ENCODE measurements at regions not wholly inside any gene's neighbourhood (a gene's known extent, or its start where the extent isn't known, plus 50 kb on each side); places are given as distances from the start of the nearest gene placed in this dataset.

DNA sequence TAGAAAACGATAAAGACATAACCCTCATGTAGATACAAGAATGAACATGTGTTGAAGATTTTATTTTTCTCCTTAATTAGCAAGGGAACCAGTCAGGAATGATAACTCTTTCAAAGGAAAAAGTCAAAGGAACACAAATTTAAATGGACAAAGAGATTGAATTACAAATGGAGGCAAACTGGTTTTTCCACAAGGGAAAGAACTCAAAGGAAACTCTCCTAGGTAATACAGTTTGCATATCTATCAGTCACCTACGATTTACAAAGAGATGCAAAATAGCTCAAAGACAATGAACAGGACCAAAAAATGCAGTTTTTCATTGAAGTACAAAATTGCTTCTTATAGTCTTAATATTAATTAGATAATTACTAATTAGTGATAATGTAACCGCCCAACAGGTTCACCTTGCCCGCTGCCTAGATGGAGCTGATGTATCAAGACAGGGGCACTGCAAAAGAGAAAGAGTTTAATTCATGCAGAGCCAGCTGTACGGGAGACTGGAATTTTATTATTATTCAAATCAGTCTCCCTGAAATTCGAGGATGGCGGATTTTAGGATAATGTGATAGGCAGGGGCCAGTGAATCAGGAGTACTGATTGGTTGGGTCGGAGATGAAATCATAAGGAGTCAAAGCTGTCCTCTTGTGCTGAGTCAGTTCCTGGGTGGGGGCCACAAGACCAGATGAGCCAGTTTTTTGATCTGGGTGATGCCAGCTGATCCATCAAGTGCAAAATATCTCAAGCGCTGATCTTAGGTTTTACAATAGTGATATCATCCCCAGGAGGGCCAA is 151.0 kb downstream of the TMEM17 start:
- no peak for ATAC-seq
- DNase-seq = no peak
- POLR2A ChIA-PET = no interaction called here
- Mint-ChIP-seq H3K4me3 (no peak overlapping the region), H3K4me1 (peaks cover 0 to 2% (median 0%) of the 10 kb centered on the region in 4 donors), H3K9me3 (peaks cover 0 to 22% (median 7%) of the 10 kb centered on the region in 9 donors), H3K27me3 (no peaks in the 10 kb centered on the region), H3K27ac (peak overlapping the region in 1 of 10 donors; percentile 7), H3K36me3 (peaks cover 0 to 8% (median 0%) of the 10 kb centered on the region in 3 donors)

DNA sequence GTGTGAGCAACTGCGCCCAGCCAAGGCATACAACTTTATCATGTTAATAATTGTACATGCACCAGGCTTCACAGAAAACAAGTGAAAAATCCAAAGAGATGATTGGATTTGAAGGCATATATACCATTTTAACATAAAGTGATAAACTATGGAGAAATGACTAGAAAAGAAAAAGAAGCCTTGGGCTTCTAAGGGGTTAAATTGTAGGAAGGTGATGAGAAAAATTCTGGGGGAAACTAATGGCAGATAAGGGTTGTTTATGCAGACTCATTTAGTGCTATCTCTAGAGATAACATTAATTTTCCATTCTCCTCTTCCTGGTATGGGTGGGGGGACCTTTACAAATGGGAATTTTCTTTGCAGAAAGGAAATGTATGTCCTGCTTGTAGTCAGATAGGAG is 154.0 kb downstream of the TMEM17 start:
- no peak for ATAC-seq
- Mint-ChIP-seq H3K36me3 (peaks cover 0 to 8% (median 0%) of the 10 kb centered on the region in 3 donors), H3K9me3 (peaks cover 0 to 22% (median 7%) of the 10 kb centered on the region in 9 donors), H3K4me3 (no peak overlapping the region), H3K4me1 (peaks cover 0 to 11% (median 3%) of the 10 kb centered on the region in 4 donors), H3K27ac (no peak overlapping the region), H3K27me3 (no peaks in the 10 kb centered on the region)
- POLR2A ChIA-PET = no interaction called here
- DNase-seq = no peak

DNA sequence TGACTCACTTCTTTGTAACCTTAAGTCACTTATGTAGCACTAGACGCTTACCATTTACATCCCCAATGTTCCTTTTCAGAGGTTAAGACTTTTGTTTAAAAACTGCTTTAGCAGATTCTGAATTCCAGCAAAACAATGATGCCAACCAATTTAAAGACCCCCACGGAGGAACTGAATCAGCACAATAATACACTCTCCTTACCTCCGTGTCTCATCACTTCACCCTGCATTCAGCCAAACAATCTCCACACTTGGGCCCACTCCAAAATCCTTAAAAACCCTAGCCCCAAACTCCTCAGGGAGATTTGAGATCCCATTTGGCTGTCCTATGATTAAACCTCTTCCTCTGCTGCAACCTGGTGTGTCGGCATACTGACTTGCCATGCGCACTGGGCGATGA is 153.9 kb downstream of the B3GNT2 start:
- peaks cover 0 to 8% (median 0%) of the 10 kb centered on the region in 3 donors for H3K36me3 Mint-ChIP-seq
- ATAC-seq (no peak), DNase-seq (no peak)
- peaks cover 0 to 11% (median 3%) of the 10 kb centered on the region in 4 donors for H3K4me1 Mint-ChIP-seq
- POLR2A ChIA-PET = no interaction called here
- no peaks in the 10 kb centered on the region for H3K27me3 Mint-ChIP-seq
- H3K4me3 Mint-ChIP-seq = no peak overlapping the region
- H3K9me3 Mint-ChIP-seq = peaks cover 0 to 22% (median 6%) of the 10 kb centered on the region in 9 donors
- no peak overlapping the region for H3K27ac Mint-ChIP-seq

DNA sequence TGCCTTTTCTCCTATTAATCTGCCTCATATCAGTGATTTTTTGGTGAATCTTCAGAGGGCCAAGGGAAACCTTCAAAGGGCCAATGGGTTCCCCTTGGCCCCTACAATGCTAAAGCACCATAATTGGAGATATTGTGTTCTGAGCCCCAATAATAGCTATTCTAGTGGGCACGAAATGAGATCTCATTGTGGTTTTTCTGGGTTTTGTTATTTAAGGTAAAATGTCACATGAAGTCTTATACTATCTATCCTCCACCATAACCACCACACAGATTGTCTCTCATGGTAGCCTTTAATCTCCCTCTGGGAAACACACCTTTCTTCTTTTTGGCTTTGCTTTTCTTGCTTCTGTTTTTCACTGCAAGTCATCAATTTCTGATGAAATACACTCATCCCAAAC is 152.8 kb downstream of the B3GNT2 start:
- Mint-ChIP-seq H3K27ac (no peak overlapping the region), H3K36me3 (peaks cover 0 to 5% (median 0%) of the 10 kb centered on the region in 3 donors), H3K4me1 (peaks cover 2 to 11% (median 5%) of the 10 kb centered on the region in 4 donors), H3K27me3 (no peaks in the 10 kb centered on the region), H3K9me3 (peaks cover 0 to 22% (median 6%) of the 10 kb centered on the region in 9 donors), H3K4me3 (no peak overlapping the region)
- no peak for ATAC-seq
- no peak for DNase-seq
- POLR2A ChIA-PET = no interaction called here

DNA sequence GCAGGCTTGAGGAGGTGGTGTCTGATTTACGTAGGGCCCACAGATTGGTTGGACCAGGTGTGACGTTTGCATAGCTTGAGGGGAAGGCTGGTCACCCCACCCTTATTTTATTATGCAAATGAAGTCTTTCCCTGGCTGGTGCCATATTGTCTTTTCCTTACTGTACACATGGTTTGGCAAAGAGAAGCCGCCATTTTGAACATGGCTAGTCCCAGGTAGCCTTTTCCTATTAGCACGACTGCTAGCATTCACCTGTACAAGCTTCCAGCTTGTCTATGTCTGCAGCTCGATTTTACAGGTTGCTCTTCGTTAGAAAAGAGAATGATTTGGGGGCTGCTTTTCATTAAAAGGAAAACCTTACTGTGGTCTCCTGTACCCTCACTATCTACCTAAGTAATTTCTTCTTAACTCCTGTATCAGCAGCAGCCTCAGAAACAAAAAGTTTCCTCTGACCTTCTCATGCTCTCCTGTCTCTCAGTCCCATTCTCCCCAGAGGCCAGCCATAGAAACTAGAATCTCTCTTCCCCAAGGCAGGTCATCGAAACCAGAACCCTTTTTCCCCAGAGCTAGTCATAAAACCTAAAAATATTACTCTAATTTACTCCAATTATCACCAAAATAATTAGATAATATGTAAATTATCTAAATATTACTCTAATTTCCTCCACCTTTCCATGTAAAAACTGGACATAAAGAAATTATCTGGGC is 151.8 kb downstream of the B3GNT2 start:
- Mint-ChIP-seq H3K27ac (no peak overlapping the region), H3K9me3 (peaks cover 0 to 18% (median 6%) of the 10 kb centered on the region in 9 donors), H3K36me3 (peaks cover 0 to 5% (median 0%) of the 10 kb centered on the region in 3 donors), H3K4me3 (no peak overlapping the region), H3K27me3 (no peaks in the 10 kb centered on the region), H3K4me1 (peaks cover 2 to 11% (median 6%) of the 10 kb centered on the region in 4 donors)
- ATAC-seq = no peak
- POLR2A ChIA-PET = no interaction called here
- no peak for DNase-seq

DNA sequence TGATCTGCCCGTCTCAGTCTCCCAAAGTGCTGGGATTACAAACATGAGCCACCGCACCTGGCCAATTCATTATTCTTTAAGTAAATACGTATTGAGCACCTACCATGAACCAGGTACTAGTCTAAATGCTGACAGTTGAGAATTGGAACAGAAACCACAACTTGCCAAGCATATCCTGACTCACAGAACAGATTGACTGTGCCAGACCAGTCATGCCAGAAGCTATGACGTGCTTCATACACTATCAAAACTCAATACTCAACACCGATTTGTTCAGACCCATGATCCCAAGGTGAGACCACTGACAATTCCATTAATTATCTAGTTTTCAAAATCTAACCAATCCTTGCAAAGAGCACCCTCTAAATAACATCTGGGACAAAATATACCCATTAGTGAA is 148.6 kb downstream of the B3GNT2 start:
- DNase-seq (no peak), ATAC-seq (no peak)
- Mint-ChIP-seq H3K36me3 (no peaks in the 10 kb centered on the region), H3K27ac (no peak overlapping the region), H3K9me3 (no peaks in the 10 kb centered on the region), H3K27me3 (no peaks in the 10 kb centered on the region), H3K4me3 (no peak overlapping the region), H3K4me1 (peaks cover 4 to 11% (median 5%) of the 10 kb centered on the region in 4 donors)
- POLR2A ChIA-PET = no interaction called here

DNA sequence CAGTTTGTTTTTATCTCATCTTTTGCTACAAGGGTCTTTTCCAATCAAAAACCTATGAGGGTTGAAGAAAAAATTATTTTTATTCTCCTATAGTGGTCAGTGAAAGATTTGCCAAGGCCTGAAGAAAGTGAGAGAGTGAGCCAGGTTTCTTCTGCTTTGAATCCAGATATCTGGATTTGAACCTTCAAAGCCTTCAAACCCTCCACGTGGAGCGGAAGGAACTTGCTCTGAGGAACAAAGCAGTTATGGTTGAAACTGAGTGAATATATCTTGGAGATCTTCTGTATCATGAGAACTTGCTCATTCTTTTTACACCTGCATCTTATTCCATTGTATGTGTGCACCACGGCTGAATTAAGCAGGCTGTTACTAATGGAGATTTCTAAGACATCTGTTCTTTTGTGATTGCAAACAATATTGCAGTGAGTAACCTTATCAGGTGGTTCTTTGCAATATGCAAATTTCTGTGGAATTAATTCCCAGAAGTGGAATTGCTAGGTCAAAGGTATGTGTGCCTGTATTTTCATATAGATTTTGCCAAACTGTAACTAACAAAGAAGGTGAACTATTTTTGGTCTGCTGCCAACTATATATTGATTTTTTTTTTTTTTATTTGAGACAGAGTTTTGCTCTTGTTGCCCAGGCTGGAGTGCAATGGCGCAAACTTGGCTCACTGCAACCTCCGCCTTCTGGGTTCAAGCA is 147.9 kb downstream of the B3GNT2 start:
- Mint-ChIP-seq H3K9me3 (no peaks in the 10 kb centered on the region), H3K36me3 (no peaks in the 10 kb centered on the region), H3K27ac (no peak overlapping the region), H3K27me3 (no peaks in the 10 kb centered on the region), H3K4me1 (peaks cover 2 to 5% (median 4%) of the 10 kb centered on the region in 4 donors), H3K4me3 (no peak overlapping the region)
- DNase-seq (no peak), ATAC-seq (no peak)
- POLR2A ChIA-PET = no interaction called here

DNA sequence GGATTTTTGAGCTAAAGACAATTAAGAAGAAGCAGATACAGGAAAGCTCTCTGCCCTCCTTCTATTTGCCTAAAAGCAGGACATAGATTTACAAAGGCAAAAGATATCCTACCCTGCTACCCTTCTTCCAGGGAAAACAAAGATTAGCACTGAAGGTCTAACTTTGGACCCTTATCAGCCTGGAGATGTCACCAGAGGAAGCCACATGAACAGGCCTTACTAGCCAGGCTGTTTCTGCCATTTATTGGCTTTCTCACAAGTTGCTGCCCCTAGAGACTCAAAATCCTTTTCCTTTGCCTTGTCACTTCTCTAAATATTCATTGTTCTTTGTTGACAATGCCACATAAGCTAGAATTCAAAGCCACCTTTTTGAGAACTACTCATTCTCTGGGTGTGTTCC is 147.3 kb downstream of the B3GNT2 start:
- H3K9me3 Mint-ChIP-seq = no peaks in the 10 kb centered on the region
- no peaks in the 10 kb centered on the region for H3K36me3 Mint-ChIP-seq
- H3K4me1 Mint-ChIP-seq = peaks cover 0 to 5% (median 3%) of the 10 kb centered on the region in 4 donors
- ATAC-seq = no peak
- DNase-seq = no peak
- POLR2A ChIA-PET = no interaction called here
- peak overlapping the region in 3 of 10 donors; percentile 27 to 56 (median 48) for H3K27ac Mint-ChIP-seq
- no peaks in the 10 kb centered on the region for H3K27me3 Mint-ChIP-seq
- H3K4me3 Mint-ChIP-seq = no peak overlapping the region

DNA sequence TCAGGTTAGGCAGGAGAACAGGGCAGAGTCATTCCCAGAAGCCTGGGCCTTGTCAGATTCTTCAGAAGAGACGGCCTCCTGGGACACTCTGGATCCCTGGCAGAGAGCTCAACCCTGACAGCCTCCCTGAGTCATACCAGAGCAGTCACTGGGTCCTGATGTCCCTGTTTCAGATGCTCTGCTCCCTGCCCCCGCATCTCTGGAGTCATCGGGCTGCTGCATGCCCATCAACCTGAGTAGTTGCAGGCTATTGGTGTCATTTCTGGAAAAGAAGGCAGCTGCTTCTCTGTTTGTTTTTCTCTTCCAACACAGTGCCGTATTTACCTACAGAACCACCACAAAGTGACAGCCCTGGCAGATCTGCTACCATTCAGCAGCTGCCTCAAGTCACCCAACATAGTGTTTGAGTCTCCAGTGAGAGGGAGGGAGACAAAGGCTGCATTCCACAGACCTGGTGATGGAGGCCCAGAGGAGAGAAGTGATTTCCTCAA is 145.1 kb downstream of the B3GNT2 start:
- POLR2A ChIA-PET = interaction anchor here (0.6 kb wide), 1 partner anchor 35 kb away, joined by 4 read pairs; no protein-coding TSS in a partner anchor
- Mint-ChIP-seq H3K4me1 (peaks cover 1 to 8% (median 4%) of the 10 kb centered on the region in 4 donors), H3K27ac (peak overlapping the region in 1 of 10 donors; percentile 46), H3K36me3 (no peaks in the 10 kb centered on the region), H3K27me3 (no peaks in the 10 kb centered on the region), H3K9me3 (no peaks in the 10 kb centered on the region), H3K4me3 (no peak overlapping the region)
- ATAC-seq (no peak), DNase-seq (no peak)

DNA sequence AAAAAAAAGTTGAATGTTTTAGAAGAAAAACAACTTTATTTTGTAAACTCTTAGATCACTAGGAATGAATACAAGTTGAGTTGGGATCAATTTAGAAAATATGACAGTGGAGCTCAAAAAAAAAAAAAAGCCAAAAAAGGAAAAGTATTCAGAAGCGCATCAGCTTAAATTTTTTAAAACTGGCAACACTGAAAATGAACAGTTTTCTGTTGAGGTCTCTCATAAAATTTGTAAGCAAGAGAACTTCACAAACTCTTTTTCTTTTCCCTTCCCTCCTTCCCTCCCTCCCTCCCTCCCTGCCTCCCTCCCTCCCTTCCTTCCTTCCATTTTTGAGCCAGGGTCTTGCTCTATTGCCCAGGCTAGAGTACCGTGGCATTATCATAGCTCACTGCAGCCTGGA is 143.9 kb downstream of the B3GNT2 start:
- POLR2A ChIA-PET = interaction anchor here (0.7 kb wide), 1 partner anchor 108 kb away, joined by 3 read pairs; no protein-coding TSS in a partner anchor
- Mint-ChIP-seq H3K27me3 (no peaks in the 10 kb centered on the region), H3K27ac (peak overlapping the region in 1 of 10 donors; percentile 2), H3K9me3 (no peaks in the 10 kb centered on the region), H3K36me3 (no peaks in the 10 kb centered on the region), H3K4me1 (peaks cover 5 to 13% (median 9%) of the 10 kb centered on the region in 4 donors), H3K4me3 (no peak overlapping the region)
- ATAC-seq = no peak
- DNase-seq = no peak

DNA sequence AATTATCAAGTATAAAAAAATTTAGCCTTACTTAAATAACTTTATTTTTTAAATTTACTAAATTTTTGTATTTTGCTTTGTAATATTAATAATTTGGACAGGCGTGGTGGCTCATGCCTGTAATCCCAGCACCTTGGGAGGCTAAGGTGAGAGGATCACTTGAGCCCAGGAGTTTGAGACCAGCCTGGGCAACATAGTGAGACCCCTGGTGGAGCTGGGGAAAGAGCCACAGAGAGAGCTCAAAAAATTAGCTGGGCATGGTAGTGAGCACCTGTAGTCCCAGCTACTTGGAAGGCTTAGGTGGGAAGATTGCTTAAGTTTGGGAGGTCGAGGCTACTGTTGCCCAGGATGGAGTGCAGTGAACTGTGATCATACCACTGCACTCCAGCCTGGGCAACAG is 143.5 kb downstream of the B3GNT2 start:
- POLR2A ChIA-PET = interaction anchor here (0.7 kb wide), 1 partner anchor 107 kb away, joined by 3 read pairs; no protein-coding TSS in a partner anchor
- H3K4me3 Mint-ChIP-seq = no peak overlapping the region
- H3K27ac Mint-ChIP-seq = no peak overlapping the region
- no peaks in the 10 kb centered on the region for H3K36me3 Mint-ChIP-seq
- ATAC-seq (no peak), DNase-seq (peak in 1 of 10 donors; percentile 7)
- peaks cover 9 to 15% (median 11%) of the 10 kb centered on the region in 4 donors for H3K4me1 Mint-ChIP-seq
- H3K27me3 Mint-ChIP-seq = no peaks in the 10 kb centered on the region
- H3K9me3 Mint-ChIP-seq = no peaks in the 10 kb centered on the region

DNA sequence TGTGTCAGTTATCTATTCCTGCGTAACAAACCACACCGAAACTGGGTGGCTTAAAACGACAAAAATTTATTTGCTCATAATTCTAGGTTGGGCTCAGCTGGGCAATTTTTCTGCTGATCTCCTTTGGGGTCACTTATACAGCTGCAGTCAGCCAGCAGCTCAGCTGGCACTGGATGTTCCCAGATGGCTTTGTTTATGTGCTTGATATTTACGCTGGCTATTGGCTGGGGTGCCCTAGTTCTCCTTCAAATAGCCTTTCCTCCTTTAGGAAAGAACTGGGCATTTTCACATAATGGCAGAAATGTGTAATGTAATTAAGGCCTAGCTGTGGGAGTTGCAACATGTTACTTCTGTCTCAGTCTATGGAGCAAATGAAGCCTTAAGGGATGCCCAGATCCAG is 142.2 kb downstream of the B3GNT2 start:
- H3K36me3 Mint-ChIP-seq = no peaks in the 10 kb centered on the region
- no peak overlapping the region for H3K4me3 Mint-ChIP-seq
- DNase-seq (no peak), ATAC-seq (no peak)
- peak overlapping the region in 1 of 10 donors; percentile 24 for H3K27ac Mint-ChIP-seq
- POLR2A ChIA-PET = no interaction called here
- no peaks in the 10 kb centered on the region for H3K27me3 Mint-ChIP-seq
- no peaks in the 10 kb centered on the region for H3K9me3 Mint-ChIP-seq
- peaks cover 14 to 28% (median 19%) of the 10 kb centered on the region in 4 donors for H3K4me1 Mint-ChIP-seq
